HG02571 (cell line): ENCODE measurements at regions not wholly inside any gene's neighbourhood (a gene's known extent, or its start where the extent isn't known, plus 50 kb on each side); places are given as distances from the start of the nearest gene placed in this dataset.

Source experiments
- ATAC-seq: cut with Tn5 transposase; IDR thresholded peaks from one replicate; pipeline ENCODE4 v1.9.1; 2021; ENCODE audit warnings: mild to moderate bottlenecking, moderate library complexity; ENCODE audit not compliant: unreplicated experiment

DNA sequence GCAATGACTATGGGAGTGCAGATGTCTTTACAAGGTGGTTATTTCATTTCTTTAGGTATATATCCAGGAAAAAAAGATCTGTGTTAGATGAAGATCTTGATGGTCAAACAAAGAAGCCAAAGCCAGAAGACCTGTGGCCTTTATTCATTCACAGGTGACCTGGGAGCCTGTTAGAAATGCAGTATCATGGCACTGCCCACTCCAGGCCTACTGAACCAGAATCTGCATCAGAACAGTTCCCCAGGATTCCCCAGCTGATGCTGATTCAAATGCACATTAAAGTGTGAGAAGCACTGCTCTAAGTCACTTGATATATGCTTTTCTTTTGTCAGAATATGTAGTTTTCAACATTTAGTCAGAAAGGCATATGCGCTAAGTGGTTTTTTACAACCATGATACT, 251.1 kb downstream of the IPMK start:
- ATAC-seq = no peak

DNA sequence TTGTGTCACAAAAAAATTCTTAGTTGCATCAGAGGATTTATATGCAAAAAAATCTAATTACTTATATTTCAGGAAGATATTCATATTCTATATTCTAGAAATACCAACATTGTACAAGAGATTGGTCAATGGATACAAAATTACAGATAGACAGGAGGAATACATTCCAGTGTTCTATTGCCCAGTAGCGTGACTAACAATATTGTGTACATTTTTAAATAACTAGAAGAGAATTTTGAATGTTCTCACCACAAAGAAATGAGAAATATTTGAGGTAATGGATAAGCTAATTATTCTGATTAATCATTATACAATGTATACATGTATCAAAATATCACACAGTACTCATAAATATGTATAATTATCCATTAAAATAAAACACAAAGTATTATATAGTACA, 253.3 kb downstream of the IPMK start:
- no peak for ATAC-seq

DNA sequence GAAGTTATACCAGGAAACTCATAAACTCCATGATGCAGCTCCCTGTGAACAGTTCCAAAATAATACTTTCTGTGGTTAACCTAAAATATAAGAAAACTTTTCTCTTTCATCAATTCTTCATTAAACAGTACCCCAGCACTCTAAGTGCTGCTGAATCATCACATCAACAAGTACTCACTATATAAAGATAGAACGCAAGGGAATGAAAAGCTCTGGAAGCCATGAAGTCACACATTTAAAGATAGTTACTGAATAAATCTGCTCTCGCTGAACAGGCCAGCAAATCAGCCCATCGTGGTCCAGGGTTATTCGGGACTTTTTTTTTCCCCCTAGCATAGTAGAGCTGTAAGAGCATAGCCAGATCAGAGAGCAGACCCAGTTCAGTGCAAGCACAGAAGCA, 254.3 kb downstream of the IPMK start:
- no peak for ATAC-seq

DNA sequence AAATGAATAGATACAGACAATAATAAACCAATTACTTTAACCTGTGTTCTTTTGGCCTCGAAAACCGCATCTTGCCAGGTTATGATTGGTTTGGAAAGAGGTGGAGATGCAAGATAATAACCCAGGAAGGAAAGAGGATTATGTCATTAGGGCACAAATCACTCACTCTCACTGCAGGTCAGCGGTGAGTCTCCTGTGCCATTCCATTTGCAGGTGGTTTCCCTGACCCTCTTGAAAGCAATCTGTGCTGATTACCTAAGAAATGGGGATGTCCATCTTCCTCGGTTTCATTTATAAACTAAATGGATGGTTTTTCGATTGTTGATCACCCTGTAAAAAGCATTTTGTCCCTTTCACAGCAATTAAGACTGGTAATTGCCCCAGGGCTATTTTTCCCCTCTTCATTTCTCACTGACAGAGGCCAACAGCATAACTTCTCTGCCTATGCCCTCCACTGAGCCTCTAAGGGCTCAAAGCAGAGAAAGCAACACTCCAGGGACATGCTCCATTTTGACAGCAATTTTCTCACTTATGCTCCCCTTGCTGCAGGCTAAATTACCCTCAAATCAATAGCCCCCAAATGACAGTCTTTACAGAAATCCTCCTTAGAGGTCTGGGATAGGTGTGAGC, 257.5 kb downstream of the IPMK start:
- ATAC-seq = no peak

DNA sequence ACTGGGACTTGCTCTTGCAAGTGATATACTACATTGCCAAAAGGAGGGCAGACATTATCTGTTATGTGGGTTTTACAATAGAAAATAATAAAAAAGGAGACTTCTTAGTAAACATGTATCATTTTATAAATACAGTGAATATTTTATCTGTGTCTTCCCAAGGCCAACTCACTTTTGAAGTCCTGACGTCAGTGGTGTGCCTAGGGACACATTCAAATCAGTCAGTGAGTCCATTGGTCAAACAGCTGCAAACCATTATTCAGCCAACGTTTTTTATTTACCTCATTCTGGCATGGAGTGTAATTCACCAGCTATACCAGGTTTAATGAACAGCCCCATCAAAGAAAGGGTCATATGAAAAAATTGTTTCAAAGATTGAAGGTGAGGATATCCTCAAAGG, 263.7 kb downstream of the IPMK start:
- no peak for ATAC-seq

DNA sequence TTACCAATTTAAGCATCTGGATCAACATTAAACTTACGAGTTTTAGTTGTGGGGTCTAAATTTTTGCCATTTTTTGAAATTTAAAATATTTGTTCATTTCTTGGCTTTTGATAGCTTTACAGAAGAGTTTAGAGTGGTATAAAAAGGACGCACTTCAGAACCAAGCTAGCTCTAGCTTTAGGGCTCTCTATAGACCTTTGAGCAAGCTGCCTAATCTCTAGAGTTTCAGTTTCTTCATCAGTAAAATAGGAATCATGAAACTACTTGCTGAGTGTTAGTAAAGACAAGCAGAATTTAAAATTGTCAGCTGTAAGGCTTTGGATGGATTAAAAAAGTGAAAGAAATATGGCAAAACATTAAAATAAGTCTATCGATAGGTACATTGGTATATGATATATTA, 266.5 kb downstream of the IPMK start:
- no peak for ATAC-seq

DNA sequence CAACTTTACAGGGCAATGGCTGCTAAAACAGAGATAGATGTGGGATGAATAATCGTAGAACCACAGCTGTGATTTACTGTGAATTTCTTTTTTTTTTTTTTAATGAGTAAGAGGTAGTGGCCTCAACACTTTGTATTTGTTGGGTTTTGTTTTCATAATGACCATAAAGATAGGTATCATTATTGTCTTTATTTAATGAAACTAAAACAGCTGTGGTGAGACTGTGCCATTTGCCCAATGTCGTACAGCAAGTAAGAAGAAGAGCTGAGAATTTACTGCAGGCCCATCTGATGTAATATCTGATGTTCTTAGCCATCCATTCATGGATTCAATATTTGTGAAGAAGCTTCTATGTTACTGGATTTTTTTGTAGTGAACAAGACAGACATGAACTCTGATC, 271.2 kb downstream of the IPMK start:
- ATAC-seq = no peak

DNA sequence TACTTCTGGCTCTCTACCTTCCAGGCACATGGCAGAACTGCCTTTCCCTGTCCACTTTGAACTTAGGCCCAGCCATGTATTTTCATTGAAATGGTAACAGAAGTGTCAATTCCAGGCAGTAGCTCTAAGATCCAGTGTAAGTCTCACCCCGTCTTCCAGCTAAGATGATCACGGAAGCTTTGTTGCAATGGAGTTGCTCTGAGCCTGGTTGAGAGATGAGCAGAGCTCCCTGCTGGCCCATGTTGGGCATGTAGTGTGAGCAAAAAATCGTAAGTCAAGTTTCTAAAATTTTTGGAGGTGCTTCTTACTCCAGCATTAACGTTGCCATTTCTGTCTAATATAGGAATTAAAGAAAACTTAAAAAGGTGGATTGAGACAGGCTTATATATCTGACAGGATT, 274.4 kb downstream of the IPMK start:
- ATAC-seq = no peak

DNA sequence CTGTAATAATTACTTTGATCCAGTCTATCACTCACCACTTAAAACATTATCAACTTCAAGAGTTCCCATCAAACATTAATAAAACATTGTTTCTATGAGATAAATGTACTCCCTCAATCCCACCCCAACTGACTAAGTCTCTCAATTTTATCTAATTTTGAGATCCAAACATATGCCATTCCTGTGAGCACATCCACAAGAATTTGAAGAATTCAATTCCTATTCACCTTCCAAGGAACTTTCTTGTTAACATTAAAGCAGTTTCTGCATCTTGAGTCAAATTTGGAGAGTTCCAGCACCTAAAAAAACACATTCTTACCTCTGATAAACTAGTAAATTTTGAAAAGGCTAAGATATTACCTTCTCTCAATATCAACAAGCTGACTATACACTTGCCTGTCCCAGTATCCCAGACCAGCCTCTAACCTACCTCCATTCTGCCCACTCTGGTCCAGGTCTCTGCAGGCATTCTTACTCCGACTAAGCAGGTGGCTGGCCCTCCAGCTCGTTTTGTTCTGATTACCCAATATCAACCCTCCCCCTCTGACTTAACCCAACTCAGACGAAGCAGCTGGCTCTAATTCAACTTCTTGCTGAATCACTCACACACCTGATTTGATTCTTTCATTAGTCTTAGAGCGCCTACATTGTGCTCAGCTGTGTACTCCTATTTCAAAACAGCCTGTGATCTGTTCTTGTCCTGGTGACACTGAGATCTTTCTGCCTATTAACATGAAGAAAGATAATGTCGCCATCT, 275.2 kb downstream of the IPMK start:
- ATAC-seq = no peak

DNA sequence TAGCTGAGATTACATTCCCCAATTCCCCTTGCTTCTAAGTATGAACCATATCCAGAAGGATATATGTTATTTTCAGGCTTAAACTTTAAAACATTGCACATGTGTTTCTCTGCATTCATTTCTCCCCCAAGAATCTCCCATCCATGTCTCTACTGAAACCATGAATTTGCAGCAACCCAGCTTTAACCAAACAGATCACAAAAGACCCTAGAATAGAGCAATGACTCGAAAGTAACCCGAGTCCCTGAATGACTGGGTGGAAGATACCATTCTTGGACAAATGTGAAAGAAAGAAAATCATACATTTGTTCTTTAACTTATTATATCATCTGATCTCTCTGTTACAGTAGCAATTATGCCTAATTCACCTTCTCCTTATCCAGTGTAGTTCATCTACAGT, 278.7 kb downstream of the IPMK start:
- no peak for ATAC-seq

DNA sequence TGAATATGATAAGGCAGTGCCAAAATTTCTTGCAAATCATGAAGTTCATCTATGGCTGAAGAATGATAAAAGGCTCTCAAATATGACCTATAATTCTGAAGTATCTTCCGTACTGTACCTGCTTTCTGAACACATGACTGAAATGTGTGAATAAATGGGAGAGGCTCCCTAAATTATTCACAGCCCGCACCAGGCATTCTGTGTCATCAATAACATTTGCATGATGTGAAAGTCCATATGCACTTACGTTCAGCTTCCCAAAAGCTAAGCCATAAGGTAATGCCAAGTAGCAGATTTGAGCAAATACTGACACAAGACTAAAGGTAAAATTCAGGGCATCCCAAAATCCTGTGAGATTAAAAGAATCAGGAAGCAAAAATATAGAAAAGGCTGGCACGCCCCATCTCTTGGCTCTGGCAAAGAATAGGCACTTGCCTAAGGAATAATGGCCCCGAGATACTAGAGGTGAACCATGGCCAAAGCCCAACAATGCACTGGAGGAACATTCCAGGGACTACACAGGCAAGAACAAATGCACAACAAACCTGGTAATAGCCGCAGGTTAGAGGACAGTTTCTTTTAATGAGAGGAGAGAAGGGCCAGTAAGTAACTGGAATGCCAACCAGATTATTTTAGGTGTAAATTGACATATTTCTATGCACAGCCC, 280.5 kb downstream of the IPMK start:
- no peak for ATAC-seq

DNA sequence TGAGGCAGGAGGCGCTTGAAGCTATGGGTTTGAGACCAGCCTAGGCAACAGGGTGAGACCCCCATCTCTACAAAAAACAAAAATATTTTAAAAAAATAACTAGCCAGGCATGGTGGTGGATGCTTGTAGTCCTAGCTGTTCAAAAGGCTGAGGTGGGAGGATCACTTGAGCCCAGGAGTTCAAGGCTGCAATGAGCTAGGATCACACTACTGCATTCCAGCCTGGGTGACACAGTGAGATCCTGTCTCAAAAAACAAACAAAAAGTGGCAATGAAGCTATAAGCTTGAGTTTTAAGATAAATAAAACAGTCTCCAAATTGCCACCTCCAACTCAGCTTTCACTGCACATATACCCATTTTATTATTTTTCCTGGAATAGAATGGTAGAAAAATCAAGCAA, 281.3 kb downstream of the IPMK start:
- ATAC-seq = no peak

DNA sequence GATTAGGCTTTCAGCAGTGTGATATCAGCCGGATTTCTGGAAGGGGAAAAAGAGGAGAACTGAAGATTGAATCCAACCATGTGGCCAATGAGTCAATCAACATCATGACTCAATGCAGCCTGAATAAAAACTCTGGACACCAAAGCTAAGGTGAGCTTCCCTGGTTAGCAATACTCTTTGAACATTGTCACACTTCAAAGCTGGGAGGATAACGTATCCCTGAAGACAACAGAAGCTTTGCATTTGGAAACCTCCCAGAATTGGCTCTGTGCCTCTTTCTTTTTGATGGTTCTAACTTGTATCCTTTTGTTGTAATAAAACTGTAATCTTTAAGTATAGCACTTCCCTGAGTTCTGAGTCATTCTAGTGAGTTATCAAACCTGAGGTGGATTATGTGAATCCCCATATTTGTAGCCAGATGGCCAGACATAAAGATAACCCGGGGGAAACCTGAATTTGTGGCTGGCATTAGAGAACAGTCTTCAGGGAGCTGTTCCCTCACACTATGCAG, 284.4 kb downstream of the IPMK start:
- no peak for ATAC-seq

DNA sequence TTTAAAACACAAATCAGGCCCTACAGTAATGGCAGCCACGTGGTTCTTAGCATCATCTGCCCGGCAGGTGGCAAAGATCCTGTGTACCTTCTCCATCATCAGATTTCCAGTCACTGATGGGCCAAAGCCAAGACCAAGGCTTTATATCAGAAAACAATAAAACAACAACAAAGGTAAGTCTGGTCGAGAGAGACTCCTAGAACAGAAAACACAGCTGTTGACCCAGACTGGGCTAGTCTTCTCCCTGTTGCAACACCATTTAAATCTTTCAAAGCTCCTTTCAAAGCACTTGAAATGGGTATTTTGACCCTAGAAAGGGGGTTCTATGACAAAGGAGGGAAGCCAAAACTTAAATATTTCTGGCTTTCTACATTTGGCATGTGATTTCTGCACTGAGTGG, 285.6 kb downstream of the IPMK start:
- no peak for ATAC-seq

DNA sequence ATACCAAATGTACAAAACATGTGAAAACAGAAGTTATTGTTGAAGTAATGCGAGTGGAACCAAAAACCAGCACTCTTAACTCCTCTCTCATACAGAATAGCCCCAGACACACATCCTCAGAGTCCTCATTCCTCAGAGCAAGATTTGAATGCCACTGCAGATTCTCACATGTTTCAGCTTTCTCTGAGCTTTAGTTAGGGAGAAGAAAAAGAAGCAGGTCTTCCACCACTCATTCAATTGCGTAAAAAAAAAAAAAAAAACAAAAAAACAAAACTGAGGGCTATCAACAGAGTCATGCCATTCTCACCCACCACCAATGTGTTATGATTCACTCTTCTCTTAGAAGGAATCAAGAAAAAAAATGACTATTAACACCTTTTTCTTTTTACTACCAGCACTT, 287.7 kb downstream of the IPMK start:
- ATAC-seq = no peak

DNA sequence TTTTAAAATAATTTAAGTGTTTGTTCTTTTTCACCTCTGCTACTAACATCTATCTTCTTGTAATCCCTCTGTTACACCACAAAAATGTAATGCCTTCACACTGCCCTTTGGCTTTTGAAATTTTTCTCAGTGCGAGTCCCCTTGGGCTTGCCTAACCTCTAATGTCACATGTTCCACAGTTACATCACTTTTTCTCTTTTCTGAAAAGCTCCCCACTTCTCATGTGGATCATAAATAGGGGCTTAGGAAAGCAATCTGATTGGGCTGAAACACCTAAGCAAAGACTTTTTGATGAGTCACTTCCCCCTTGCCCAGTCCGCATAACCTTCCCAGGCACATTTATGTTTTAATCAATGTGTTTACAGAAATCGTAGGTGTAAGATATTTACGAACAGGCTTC, 288.2 kb downstream of the IPMK start:
- ATAC-seq = no peak

DNA sequence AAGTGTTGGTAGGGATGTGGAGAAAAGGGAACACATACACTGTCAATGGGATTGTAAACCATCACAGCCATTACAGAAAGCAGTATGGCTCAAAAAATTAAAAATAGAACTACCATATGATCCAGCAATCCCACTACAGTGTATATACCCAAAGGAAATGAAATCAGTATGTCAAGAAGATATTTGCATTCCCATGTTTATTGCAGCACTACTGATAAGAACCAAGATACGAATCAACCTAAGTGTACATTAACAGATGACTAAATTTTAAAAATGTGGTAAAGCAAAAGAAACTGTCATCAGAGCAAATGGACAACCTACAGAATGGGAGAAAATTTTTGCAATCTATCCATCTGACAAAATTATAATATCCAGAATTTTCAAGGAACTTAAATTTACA, 290.4 kb downstream of the IPMK start:
- ATAC-seq = no peak

DNA sequence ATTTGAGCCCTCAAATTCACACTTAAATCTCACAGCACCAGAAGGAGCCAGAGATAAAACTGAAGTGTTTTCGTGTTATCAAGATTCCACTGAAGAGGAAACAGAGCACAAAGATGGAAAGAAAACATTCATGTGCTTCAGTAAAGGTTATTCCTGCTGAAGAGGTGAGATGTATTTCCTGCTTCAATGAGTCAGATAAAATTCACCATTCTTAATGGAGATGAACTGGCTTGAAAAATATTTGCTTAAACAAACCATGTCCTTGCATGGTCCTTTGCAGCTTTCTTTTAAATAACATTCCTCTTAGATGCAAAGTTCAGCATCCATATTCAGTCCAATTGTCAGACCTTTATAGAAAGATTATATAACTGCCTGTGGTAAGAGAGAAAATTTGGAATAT, 294.2 kb downstream of the IPMK start:
- no peak for ATAC-seq

DNA sequence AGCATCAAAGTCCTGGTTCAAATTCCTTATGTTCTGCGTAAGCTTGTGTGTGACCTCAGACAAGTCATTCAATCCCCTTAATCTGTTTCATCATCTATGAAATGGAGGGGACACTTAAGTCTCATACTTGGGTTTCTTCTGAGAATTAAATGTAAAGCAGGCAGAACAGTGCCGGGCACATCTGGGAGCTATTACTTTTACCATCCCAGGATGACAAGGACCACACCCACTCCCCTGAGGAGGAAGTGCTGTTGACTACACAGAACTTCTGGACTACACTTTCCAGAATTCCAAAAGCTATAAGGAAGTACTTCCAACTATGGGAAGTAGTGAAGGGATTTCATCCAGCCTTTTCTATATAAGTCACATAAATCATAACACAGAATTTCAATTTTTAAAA, 294.9 kb downstream of the IPMK start:
- no peak for ATAC-seq

DNA sequence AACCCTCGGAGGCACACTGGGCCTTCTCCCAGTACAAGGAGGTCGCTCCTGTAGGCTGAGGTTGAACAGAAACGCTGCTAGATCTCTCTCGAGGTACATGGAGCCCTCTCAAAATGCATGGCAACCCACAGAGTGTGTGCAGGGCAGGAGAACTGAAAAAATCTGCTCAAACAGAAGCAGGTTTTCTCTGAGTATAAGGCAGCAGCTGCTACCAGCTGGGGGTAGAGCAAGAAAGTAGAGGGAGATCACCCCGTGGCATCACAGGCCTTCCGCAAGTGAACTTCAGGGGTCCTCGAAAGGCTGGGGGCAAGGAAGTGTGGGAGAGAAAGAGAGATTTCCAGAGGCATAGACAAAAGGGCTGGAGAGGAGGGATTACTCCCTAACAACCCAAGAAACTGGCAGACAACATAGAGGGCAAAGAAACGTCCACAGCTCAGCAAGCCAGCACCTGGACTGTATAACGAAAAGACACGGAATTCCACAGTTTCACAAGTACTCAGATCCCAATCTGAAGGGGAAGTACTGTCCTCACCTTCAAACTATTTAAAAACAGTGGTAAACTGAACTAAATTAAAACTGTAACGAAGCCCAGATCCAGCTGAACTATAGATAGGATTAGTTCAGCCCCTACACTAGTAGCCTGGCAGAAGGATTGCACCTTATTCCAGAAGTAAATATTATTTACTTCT, 299.2 kb downstream of the IPMK start:
- no peak for ATAC-seq

DNA sequence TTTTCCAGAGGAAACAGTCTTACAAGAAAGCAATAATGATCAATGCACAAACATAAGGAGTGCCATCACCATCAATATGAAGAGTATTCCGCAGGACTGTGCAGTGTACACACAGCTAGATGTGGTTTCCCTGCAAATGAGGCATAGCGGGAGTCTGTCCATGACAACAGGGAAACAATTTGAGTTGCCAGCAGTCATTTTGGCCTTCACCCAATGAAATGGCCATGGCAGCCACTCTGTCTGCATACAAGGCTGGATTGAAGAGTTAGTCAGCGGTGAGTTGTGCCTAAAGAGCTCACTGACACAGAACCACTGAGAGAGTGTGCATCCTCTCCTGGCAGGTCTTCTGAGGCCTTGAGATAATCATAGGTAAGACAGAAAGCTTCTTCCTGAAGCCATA, 303.3 kb downstream of the IPMK start:
- ATAC-seq = no peak

DNA sequence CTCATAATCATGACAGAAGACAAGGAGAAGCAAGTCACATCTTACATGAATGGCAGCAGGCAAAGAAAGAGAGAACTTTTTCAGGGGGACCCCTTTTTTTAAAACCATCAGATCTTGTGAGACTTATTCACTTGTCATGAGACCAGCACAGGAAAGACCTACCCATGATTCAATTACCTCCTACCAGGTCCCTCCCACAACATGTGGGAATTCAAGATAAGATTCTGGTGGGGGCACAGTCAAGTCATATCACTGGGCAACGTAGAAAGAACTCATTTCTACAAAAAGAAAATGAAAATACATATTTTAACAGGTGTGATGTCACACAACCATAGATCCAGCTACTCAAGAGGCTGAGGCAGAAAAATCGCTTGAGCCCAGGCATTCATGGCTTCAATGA, 304.1 kb downstream of the IPMK start:
- ATAC-seq = no peak
